ENCODE measurements at regions not wholly inside any gene's neighbourhood (a gene's known extent, or its start where the extent isn't known, plus 50 kb on each side); places are given as distances from the start of the nearest gene placed in this dataset.

GRCh38 chr4:131534944-131535645 is 1614.0 kb upstream of the PCDH10 start:
- DNase-seq (ENCODE audit: low read depth), result no peak
- TF ChIP-seq POLR2A (IDR thresholded peaks at IDR 0.05; ENCODE audit: extremely low read depth, insufficient read length), result no peak
- no peak for TF ChIP-seq MAX (IDR thresholded peaks at IDR 0.05; ENCODE audit: low read depth, low read length)
- no peak for TF ChIP-seq CTCF (IDR thresholded peaks at IDR 0.05; ENCODE audit: low read depth, low read length)
- TF ChIP-seq MYC (IDR thresholded peaks at IDR 0.05; ENCODE audit: low read depth, low read length), result no peak
- no peak overlapping the region for H3K4me3 ChIP-seq (ENCODE audit: low read depth, low read length)

GRCh38 chr4:131540256-131540655 is 1608.8 kb upstream of the PCDH10 start:
- DNase-seq (ENCODE audit: low read depth), result no peak
- no peak for TF ChIP-seq MAX (IDR thresholded peaks at IDR 0.05; ENCODE audit: low read depth, low read length)
- no peak for TF ChIP-seq POLR2A (IDR thresholded peaks at IDR 0.05; ENCODE audit: extremely low read depth, insufficient read length)
- TF ChIP-seq CTCF (IDR thresholded peaks at IDR 0.05; ENCODE audit: low read depth, low read length), result no peak
- TF ChIP-seq MYC (IDR thresholded peaks at IDR 0.05; ENCODE audit: low read depth, low read length), result no peak
- no peak overlapping the region for H3K4me3 ChIP-seq (ENCODE audit: low read depth, low read length)

DNA sequence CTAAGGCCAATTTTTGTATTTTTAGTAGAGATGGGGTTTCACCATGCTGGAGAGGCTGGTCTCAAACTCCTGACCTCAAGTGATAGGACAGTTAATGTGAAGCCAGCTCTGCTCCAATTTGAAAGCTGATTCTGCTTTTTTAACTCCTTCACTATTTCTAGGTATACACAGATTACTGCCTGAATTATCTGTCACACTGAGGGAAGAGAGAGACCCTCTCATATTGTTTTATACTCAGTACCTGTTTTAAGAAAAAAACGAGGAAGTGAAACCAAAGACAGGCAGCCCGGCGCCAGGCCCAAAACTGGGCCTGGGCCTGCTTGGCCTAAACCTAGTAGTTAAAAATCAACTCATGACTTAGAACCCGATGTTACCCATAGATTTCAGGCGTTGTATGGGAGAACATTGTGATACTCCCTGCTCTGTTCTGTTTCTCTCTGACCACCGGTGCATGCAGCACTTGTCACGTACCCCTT is 1601.5 kb upstream of the PCDH10 start:
- TF ChIP-seq MAX (IDR thresholded peaks at IDR 0.05; ENCODE audit: low read depth, low read length) (no peak), POLR2A (IDR thresholded peaks at IDR 0.05; ENCODE audit: extremely low read depth, insufficient read length) (no peak), CTCF (IDR thresholded peaks at IDR 0.05; ENCODE audit: low read depth, low read length) (no peak), MYC (IDR thresholded peaks at IDR 0.05; ENCODE audit: low read depth, low read length) (no peak)
- no peak for DNase-seq (ENCODE audit: low read depth)
- H3K4me3 ChIP-seq (ENCODE audit: low read depth, low read length), result no peak overlapping the region

DNA sequence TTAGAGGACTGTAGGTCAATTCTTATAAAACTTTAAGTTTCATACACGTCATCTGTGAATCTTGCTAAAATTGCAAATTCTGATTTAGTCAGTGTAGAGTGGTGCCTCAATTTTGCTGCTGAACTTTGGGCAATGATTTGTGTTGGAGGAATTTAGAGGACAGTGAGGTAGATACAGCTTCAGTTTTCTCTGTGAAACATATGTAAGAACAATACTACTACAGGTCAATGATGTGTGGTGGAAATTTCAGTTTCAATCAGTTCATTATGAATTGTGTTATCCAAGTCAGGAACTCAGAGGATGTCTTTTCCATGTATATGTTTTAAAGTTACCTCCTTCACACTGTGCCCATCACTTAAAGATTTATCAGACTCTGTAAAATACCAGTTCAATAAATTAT is 1597.8 kb upstream of the PCDH10 start:
- no peak overlapping the region for H3K4me3 ChIP-seq (ENCODE audit: low read depth, low read length)
- DNase-seq (ENCODE audit: low read depth), result no peak
- TF ChIP-seq CTCF (IDR thresholded peaks at IDR 0.05; ENCODE audit: low read depth, low read length) (no peak), MYC (IDR thresholded peaks at IDR 0.05; ENCODE audit: low read depth, low read length) (no peak), POLR2A (IDR thresholded peaks at IDR 0.05; ENCODE audit: extremely low read depth, insufficient read length) (no peak), MAX (IDR thresholded peaks at IDR 0.05; ENCODE audit: low read depth, low read length) (no peak)

DNA sequence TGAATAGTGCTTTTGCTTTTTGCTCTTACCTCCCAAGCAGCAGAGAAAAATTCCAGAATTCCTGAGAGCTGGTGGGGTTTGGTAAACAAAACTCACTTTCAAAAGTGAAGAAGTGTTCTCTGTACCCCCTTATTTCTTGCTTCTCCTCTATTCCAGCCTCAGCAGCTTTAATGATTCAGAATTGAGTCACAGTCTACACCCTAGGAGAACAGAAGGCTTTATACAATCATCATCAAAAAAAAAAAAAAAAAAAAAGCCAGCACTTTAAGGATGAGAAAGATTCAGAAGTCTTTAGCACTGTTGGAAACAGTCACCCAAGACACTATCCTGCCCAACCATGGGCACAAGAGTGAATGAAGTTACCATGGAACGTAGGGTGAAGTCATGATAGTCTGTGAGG is 1583.1 kb upstream of the PCDH10 start:
- TF ChIP-seq MYC (IDR thresholded peaks at IDR 0.05; ENCODE audit: low read depth, low read length), result no peak
- no peak for TF ChIP-seq CTCF (IDR thresholded peaks at IDR 0.05; ENCODE audit: low read depth, low read length)
- TF ChIP-seq POLR2A (IDR thresholded peaks at IDR 0.05; ENCODE audit: extremely low read depth, insufficient read length), result no peak
- no peak for TF ChIP-seq MAX (IDR thresholded peaks at IDR 0.05; ENCODE audit: low read depth, low read length)
- no peak for DNase-seq (ENCODE audit: low read depth)
- no peak overlapping the region for H3K4me3 ChIP-seq (ENCODE audit: low read depth, low read length)
